ENCODE measurements at regions not wholly inside any gene's neighbourhood (a gene's known extent, or its start where the extent isn't known, plus 50 kb on each side); places are given as distances from the start of the nearest gene placed in this dataset.
"Not testable (repeated sequence)": the region's sequence is repeated elsewhere in the genome, so short reads cannot be mapped to it uniquely, and the experiment has no call there.

DNA sequence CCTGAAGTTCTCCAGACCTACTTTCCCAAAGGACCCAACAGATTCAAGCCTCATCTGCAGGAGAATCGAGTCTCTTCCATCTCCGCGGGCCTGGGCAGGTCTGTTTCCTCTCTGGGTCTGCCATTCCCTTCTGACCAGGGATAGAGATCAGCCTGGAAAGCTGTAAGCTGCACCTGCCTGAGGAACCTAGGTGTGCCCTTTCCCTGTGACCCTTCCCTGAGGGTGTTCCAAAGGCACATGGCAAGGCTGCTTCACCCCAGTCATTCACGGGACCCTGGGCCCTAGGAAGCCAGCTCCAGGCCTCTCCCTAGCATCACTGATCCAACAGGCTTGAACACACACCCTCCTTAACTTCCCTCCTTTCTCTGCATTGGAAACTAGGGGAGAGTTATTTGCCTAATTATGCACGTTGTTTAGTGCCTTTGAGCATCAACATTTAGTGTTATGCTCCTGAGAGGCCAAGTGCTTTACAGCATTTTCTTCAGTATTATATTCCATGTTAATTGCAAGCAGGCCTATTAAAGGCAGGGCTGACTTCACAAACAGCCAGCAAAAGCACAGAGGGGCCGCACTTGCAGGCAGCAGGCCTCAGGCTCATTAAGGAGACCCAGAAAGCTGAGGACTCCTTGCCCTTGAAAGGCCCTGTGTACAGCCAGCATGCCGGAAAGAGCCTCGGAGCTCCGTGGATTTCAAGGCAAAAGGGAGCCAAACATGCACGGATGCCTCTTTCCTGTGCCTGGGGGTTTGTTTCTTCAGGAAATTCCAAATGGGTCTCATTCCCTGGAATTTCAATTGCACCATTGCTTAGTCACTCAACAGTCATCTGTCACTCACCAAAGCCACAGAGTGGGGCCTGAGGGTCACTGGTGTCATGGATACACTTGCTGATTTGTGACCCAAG lies 91.0 kb upstream of the FAM20C start:
- no peak for DNase-seq (ENCODE audit: low read depth)

DNA sequence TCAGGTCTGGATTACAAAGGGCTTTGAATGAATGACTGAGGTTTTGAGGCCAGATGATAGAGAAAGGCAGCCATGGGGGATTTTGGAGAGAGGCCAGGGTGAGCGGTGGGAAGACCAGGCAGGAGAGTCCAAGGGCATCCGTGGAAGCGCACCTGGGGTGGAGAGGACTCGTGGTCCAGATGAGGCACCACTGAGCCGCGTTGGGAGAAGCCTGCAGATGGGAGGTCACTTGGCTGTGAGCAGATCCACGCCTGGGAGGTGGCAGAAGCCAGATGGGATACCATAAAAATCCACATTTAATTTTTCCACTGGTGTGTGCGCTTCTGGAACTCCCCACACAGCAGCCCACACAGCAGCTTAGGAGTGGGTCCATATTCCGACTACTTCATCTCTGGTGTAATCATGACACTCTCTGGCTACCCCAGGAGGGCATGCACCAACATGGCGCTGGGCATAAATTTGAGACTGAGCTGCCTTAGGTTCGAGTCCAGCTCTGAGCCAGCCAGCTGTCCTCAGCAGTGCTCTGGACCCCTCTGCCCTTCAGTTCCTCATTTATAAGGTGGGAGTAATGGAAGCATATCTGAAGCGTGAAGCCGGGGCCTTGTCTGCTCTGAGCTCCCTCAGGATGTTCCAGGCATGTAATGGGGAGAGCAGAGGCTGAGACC lies 90.2 kb upstream of the FAM20C start:
- DNase-seq (ENCODE audit: low read depth), result no peak

DNA sequence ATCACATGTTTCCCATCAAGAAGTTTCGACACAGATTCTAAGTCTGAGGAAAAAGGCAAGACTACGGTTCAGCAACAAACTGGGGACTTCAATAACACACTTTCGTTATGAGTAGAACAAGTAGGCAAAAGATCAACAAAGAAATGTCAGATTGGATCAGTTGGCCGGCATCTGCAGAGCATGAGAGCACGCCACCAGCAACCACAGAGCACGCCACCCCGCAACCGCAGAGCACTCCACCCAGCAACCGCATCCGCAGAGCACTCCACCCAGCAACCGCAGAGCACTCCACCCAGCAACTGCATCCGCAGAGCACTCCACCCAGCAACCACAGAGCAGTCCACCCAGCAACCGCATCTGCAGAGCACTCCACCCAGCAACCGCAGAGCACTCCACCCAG lies 89.7 kb upstream of the FAM20C start:
- no peak for DNase-seq (ENCODE audit: low read depth)

DNA sequence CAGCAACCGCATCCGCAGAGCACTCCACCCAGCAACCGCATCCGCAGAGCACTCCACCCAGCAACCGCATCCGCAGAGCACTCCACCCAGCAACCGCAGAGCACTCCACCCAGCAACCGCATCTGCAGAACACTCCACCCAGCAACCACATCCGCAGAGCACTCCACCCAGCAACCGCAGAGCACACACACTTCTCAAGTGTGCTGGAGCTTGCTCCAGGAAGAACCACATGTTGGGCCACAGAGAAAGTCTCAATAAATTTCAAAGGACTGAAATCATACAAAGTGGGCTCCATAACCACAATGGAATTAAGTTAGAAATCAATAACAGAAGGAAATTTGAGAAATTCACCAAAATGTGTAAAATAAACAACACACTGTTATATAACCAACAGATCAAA lies 88.4 kb upstream of the FAM20C start:
- not testable (repeated sequence) for DNase-seq (ENCODE audit: low read depth)

DNA sequence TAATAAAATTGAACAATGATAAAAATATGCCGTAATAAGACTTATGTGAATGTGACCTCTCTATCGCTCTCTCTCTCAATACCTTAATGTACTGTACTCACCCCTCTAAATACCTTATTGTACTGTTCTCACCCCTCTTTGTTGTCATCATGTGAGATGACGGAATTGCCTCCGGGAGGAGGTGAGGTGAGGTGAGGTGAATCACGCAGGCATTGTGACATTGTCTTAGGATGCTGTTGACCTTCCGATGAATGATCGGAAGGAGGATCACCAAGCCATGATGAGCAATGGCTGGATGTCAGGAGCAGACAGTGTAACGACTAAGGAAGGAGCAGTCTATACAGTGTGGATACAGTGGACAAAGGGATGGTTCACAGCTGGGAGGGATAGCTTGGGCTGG lies 87.4 kb upstream of the FAM20C start:
- DNase-seq (ENCODE audit: low read depth), result no peak

DNA sequence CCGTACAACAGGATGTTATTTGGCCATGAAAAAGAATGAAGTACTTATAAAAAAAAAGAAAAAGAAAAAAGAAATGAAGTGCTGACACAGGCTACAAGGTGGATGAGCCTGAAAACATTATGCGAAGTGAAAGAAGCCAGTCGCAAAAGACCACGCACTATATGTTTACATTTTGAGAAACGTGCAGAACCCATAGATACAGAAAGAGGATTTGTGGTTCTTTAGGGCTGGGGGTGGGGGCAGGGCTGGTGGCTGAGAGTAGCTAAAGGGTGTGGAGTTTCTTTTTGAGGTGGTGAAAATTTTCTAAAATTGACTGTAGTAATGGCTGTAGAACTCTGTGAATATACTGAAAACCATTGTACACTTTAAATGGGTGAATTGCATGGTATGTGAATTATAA lies 86.0 kb upstream of the FAM20C start:
- no peak for DNase-seq (ENCODE audit: low read depth)

DNA sequence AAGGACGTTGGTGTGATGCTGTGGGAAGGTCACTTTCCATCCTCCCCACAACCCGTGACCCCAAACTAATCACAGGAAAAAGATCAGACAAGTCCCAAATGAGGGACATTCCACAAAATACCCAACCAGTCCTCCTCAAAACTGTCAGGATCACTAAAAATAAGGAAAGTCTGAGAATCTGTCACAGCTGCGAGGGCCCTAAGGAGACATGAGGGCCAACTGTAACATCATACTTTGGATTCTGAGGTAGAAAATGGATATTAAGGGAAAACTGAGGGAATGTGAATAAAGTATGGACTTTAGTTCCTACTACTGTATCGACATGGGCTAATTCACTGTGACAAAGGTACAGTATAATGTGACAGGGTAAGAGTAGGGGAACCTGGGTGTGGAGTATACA lies 85.1 kb upstream of the FAM20C start:
- DNase-seq (ENCODE audit: low read depth), result no peak

DNA sequence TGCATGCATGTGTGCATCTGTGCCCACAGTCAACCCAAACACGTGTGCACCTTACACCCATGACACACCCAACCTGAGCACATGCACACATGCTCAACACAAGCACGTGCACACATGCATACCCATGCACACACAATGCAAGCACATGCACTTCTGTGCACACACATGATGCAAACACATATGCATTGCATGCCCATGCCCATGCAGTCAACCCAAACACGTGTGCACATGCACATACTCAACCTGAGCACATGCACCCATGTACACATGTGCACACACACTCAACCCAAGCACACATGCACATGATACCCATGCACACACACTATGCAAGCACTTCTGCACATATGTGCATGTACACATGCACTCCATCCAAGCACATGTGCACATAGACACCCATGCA lies 84.5 kb upstream of the FAM20C start:
- no peak for DNase-seq (ENCODE audit: low read depth)

DNA sequence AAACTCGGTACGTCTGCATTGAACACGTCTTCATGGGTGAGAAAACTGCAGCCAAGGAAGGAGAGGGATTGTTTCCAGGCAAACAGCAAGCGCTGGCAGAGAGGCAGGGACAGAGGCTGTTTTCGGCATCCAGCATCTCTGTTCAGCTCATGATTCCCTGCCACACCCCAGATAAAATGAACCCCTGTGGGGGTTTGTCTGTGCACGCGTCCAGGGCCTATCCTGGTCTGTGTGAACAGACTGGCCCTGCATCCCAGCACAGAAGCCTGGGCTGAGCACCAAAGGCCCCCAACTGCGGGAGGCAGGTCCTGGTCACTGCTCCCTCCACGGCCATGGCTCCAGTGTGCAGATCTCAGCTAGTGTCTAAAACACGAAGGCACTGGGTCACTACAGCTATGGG lies 83.3 kb upstream of the FAM20C start:
- DNase-seq (ENCODE audit: low read depth), result no peak

DNA sequence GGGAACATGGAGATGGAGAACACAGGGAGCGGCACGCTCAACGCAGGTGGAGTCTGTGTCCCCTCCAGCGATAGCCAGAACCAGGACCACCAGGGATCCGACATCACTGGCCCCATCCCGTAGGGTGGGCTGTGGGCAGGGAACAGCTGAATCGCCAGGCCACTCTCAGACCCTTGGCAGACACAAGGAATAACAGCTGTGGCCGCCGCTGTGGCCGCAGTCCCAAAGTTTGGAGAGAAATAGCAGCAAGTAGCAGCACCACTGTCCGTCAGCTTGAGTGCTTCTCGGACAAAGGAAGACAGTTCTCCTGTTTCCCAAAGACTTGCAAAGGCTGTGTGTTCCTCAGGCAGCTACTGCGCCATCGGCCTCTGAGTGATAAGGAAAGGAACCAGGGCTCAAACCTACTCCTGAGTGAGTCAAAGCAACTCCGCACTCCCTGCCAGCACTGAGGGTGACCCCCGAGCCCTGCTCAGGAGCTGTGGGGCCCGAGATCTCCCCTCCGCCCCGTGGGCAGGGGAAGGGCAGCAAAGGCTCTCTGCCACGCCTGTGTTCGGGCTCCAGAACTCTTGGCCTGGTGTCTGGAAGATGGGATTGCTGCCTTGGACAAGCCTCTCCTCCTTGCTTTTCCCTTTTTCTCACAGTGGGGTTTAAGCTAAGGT lies 82.3 kb upstream of the FAM20C start:
- no peak for DNase-seq (ENCODE audit: low read depth)

DNA sequence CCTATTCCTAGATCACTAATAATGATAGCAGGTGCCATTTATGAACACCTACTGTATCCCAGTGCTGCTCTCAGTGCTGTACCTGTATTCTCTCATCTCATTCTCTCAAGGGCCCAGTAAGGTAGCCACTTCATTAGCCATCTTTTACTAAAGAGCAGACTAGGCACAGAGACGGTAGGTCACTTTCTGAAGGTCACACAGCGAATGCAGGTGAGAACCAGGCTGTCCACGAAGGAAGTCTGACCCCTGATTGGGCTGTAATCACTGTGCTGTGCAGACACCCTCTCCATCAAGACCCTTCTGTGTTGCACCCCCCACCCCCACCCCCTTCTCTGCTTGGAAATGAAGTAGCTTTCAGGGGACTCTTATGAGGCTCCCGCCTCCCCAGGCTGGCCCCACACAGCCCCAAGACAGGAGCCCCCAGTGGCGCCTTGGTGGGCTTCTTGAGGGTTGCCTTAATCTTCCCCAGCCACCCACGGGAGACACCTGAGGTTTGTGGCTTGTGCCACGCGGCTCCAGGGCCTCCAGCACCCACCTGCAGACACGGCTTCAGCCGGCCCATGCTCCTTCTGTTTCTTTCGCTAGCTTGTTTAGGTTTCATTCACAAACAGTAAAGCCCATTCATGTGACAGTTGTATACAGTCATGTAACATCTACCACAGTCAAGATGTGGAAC lies 81.7 kb upstream of the FAM20C start:
- DNase-seq (ENCODE audit: low read depth), result no peak

DNA sequence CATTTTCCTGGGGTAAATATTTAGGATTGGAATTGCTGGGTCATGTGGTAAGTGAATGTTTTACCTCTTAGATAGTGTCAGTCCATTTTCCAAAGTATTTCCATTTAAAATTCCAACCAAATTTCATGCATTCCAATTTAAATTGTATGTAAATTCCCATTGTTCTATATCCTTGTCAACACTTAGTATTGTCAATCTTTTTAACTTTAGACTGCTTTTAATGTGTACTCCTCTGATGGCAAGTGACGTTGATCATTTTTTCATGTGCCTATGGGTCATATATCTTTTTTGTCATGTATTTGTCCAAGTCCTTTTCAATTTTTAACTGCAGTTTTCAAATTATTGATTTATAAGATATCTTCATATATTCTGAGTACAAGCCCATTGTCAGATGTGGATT lies 80.8 kb upstream of the FAM20C start:
- no peak for DNase-seq (ENCODE audit: low read depth)

DNA sequence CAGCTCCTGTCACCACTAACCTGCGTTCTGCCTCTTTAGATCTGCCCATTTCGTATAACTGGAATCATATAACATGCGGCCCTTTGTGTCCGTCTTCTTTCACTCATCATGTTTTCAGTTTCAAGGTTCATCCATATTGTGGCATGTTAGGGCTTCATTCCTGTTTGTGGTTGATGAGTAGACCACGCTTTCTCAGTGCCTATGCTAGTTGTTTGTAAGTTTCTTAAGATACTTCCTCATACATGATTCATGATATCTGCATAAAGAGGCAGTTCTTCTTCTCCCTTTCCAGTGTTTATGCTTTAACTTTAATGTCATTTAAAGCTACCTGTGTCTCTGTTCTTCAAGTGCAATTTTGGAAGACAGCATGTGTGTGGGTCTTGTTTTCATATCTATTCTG lies 79.5 kb upstream of the FAM20C start:
- DNase-seq (ENCODE audit: low read depth), result no peak

DNA sequence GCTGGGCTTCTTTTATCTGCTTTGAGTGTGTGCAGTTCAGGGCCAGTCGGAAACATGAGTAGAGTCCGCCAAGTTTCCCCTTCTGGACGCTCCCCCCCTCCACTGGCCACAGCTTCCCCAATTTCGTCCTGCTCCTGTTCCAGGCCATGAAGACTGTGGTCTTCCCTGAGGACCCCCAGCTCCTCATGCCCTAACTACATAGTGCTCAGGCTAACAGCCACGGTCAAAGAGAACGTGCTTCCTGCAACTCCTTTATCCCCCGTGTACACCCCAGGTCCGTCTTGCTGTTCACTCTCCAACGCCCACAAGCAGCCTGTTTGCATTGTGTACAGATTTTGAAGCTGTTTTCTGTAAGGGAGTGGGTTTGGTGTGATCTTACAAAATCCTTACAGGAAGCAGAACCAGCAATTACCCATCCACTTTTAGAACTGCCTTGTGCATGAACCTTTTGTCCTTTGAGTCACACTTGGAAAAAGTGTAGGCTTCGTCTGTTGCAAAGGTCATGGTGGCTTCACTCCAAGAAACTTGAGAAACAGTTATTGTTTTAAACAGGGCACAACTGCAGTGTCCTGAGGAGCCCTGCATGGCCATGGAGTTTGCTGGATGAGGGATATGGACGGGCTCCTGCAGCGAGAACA lies 77.0 kb upstream of the FAM20C start:
- DNase-seq (ENCODE audit: low read depth), result no peak

DNA sequence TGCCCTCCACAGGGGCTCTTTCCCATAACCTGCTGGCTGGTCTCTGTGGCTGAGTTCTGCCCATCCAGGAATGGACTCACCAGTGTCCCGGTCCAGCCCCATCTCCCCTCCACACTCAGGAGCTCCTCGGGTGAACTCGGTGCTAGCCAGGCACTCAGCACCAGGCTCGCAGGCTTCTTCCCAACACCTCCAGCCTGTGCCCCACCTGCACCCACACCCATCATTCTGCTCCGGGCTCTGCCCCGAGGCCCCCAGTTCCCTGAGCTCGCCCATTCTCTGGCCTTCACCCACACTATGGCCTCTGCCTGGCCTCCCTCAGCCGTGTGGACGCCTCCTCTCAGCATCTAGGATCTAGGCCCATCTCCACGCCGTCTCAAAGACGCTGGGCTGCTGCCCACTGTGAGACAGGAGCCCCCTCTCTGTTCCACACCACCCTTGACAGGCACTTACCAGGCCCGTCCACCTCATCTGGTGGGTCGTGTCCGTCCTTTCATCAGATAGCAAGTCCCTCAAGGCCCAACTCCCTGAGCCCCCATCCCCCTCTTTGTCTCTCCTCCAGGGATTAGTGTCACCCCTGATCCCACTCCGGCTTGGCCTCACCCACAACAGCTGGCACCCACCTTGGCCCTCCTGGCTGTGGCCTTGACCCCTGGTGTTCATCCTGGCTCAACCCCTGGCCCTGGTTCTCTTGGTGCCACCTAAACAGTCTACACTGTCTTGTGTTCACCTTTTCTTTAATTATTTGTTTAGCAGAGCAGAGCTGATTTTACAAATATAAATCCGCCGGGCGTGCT lies 76.0 kb upstream of the FAM20C start:
- no peak for DNase-seq (ENCODE audit: low read depth)

DNA sequence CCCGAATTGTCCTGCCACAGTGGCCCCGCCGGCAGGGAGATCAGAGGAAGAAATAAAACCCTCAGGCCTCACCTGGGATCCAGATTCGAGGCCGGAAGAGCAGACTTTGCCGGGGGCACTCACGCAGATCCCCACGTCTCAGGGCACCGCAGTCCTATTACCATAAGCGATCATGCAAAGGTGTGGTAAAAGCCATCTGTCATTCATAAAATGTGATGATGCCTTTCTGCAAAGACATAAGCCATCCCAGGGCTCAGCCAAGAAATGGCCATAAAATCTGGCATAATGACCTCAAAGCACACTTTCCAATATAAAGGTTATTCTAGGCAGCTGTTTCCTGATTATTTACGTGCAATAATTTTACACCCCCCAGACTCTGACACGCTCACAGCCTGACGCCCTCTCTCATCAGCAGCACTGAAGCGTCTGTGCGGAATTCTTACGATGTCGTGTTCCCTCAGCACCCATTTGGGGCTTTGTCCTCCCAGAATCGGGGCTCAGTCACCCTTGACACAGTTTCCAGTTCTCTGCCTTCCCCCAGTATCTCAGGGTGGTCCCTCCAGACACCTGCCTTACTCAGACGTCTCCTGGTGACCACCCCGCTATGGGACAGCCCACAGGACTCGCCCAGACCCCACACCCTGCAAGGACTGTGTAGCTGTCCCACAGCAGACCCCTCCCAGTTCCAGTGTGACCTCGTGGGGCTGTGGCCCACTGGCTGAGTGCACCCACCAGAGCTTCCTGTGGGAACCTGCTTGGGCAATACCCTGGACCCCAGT lies 74.3 kb upstream of the FAM20C start:
- DNase-seq (ENCODE audit: low read depth), result no peak

DNA sequence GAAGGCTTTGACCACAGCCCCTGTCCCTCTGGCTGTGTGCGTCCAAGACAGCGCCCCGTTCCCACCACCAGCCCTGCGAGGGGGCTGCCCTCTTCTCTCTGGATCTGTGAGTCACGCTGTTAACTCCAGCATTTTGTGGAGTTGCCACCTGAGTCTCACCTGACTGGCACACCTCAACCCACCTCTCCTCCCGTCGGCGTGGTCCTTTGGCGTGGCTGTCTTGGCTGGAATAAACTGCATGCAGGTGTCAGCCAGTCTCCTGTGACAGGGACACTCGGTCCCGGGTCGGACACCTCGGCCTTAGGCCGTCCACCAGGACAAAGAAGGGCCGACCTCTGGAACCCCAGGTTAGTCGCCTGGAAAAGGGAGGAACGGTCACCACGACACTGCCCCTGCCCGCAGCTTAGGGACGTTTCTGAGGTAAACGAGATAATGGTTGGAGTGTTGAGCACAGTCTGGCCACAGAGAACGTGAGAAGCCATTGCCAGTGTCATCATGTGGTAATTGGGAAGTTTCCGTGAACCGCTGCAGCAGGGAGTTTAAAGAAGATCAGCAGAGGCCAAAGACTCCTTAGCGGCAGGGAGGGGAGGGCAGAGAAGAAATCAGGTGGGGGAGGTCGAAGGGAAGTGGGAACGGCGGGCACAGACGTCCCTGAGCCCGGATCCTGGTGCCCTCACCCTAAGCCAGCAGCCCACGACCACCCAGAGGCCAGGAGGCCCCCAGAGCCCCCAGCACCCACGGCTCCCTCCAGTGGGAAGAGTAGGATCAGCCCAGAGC lies 73.6 kb upstream of the FAM20C start:
- no peak for DNase-seq (ENCODE audit: low read depth)

DNA sequence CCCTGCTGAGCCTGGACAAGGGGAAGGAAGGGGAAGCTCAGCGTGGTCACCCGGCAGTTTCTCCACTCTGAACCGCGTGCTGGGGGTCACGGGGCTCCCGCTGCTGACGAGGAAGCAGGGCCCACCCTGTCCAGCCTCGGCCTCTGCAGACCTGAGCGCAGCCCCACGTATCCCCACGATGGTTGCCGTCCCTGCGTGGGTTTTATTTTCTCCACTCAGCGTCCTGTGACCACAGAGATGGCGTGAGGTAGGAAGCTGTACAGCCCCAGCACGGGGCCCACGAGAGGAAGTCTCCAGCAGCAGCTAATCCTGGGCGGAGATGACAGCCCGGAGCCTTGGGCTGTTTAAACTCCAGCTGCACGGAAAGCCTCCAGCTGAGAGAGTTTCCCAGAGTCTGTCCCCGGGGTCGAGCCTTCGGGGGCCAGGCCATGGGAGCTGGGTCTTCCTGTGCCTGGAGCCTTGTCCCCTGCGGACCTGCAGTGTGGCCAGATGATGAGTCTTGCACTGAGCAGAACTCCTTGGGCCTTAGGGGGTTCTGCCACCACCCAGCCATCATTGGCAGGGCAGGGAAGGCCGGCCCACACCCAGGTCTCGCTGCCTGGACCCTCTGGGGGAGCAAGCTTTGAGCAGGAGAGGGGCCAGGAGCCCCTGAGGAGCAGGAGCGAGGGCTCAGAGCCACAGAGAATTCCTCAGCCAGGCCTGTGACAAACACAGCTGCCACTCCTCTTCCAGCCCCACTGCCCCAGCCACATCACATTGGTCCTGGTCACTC lies 72.8 kb upstream of the FAM20C start:
- no peak for DNase-seq (ENCODE audit: low read depth)
